Natural killer cell treated with Interleukin-12 subunit alpha and Interleukin-12 subunit beta and Interleukin-15 and Interleukin-18, amount 100 ng/mL, for 72 hours (primary cell): ENCODE measurements at regions not wholly inside any gene's neighbourhood (a gene's known extent, or its start where the extent isn't known, plus 50 kb on each side); places are given as distances from the start of the nearest gene placed in this dataset.

ENCODE experiments used
- ATAC-seq, 2 donors: fragments of 150-1000 bp; cut with Tn5 transposase in 1 of 2; sonication (Bioruptor Pico), chemical (Tn5 transposase) in 1 of 2; 2 replicates each; pipeline ENCODE4 v1.10.0; 2021
- DNase-seq: peaks from one replicate; pipeline ENCODE4 v3.0.0; 2022; ENCODE audit warnings: low spot score
- H3K27ac Mint-ChIP-seq, 2 donors: 1 replicate in 1 of 2; 2 replicates in 1 of 2; pipeline ENCODE4 v1.8.0; 2022; ENCODE audit warnings: mixed read lengths in 2 of 2, mild to moderate bottlenecking in 1 of 2, moderate library complexity in 1 of 2
- H3K27me3 Mint-ChIP-seq, 2 donors: 1 replicate in 1 of 2; 2 replicates in 1 of 2; pipeline ENCODE4 v1.8.0; 2022; ENCODE audit warnings: mixed read lengths in 2 of 2
- H3K36me3 Mint-ChIP-seq: one replicate; pipeline ENCODE4 v1.8.0; 2022; ENCODE audit warnings: mixed read lengths
- H3K4me1 Mint-ChIP-seq, 2 donors: 1 replicate in 1 of 2; 2 replicates in 1 of 2; pipeline ENCODE4 v1.8.0; 2022; ENCODE audit warnings: low read depth in 2 of 2, mixed read lengths in 2 of 2, mild to moderate bottlenecking in 1 of 2
- H3K4me3 Mint-ChIP-seq: one replicate; pipeline ENCODE4 v1.8.0; 2022; ENCODE audit warnings: mixed read lengths
- H3K9me3 Mint-ChIP-seq: 2 replicates; pipeline ENCODE4 v1.8.0; 2022; ENCODE audit warnings: mixed read lengths

GRCh38 chr5:107241841-107242240, 428.9 kb downstream of the EFNA5 start:
- Mint-ChIP-seq H3K27ac (no peak overlapping the region), H3K4me3 (no peak overlapping the region), H3K27me3 (peaks cover 0 to 11% of the 10 kb centered on the region in 2 donors), H3K9me3 (peaks cover 11% of the 10 kb centered on the region), H3K36me3 (no peaks in the 10 kb centered on the region), H3K4me1 (peaks cover 0 to 2% of the 10 kb centered on the region in 2 donors)
- no peak for ATAC-seq
- DNase-seq: no peak

- ATAC-seq: no peak
- no peaks in the 10 kb centered on the region for H3K36me3 Mint-ChIP-seq
- no peak for DNase-seq
- H3K27ac Mint-ChIP-seq: no peak overlapping the region
- peaks cover 9 to 10% of the 10 kb centered on the region in 2 donors for H3K4me1 Mint-ChIP-seq
- peaks cover 23 to 27% of the 10 kb centered on the region in 2 donors for H3K27me3 Mint-ChIP-seq
- peaks cover 5% of the 10 kb centered on the region for H3K9me3 Mint-ChIP-seq
- H3K4me3 Mint-ChIP-seq: no peak overlapping the region
Observed at GRCh38 chr5:107235167-107235566, 435.6 kb downstream of the EFNA5 start.

- Mint-ChIP-seq H3K4me1 (peaks cover 9 to 14% of the 10 kb centered on the region in 2 donors), H3K9me3 (no peaks in the 10 kb centered on the region), H3K27me3 (peaks cover 18 to 27% of the 10 kb centered on the region in 2 donors), H3K27ac (no peak overlapping the region), H3K36me3 (no peaks in the 10 kb centered on the region), H3K4me3 (no peak overlapping the region)
- DNase-seq (no peak), ATAC-seq (no peak)
Observed at GRCh38 chr5:107232788-107233187, 437.9 kb downstream of the EFNA5 start.

GRCh38 chr5:107232293-107232692, 438.4 kb downstream of the EFNA5 start:
- Mint-ChIP-seq H3K4me1 (peaks cover 9 to 14% of the 10 kb centered on the region in 2 donors), H3K27ac (no peak overlapping the region), H3K9me3 (no peaks in the 10 kb centered on the region), H3K36me3 (no peaks in the 10 kb centered on the region), H3K27me3 (peaks cover 17 to 27% of the 10 kb centered on the region in 2 donors), H3K4me3 (no peak overlapping the region)
- DNase-seq (no peak), ATAC-seq (no peak)

GRCh38 chr5:107231191-107231590, 439.5 kb downstream of the EFNA5 start:
- peaks cover 22 to 23% of the 10 kb centered on the region in 2 donors for H3K27me3 Mint-ChIP-seq
- H3K4me3 Mint-ChIP-seq: no peak overlapping the region
- H3K27ac Mint-ChIP-seq: no peak overlapping the region
- peaks cover 9 to 13% of the 10 kb centered on the region in 2 donors for H3K4me1 Mint-ChIP-seq
- H3K9me3 Mint-ChIP-seq: no peaks in the 10 kb centered on the region
- ATAC-seq (no peak), DNase-seq (no peak)
- no peaks in the 10 kb centered on the region for H3K36me3 Mint-ChIP-seq

- Mint-ChIP-seq H3K27ac (peak overlapping the region in 1 of 2 donors; percentile 8), H3K4me3 (no peak overlapping the region), H3K9me3 (no peaks in the 10 kb centered on the region), H3K4me1 (peaks cover 7 to 9% of the 10 kb centered on the region in 2 donors), H3K36me3 (no peaks in the 10 kb centered on the region), H3K27me3 (peaks cover 21 to 29% of the 10 kb centered on the region in 2 donors)
- no peak for DNase-seq
- ATAC-seq: no peak
Observed at GRCh38 chr5:107230367-107230766, 440.4 kb downstream of the EFNA5 start.

GRCh38 chr5:107228226-107228625, 442.5 kb downstream of the EFNA5 start:
- peaks cover 29 to 37% of the 10 kb centered on the region in 2 donors for H3K27me3 Mint-ChIP-seq
- H3K36me3 Mint-ChIP-seq: no peaks in the 10 kb centered on the region
- ATAC-seq (no peak), DNase-seq (no peak)
- H3K4me1 Mint-ChIP-seq: peaks cover 0 to 4% of the 10 kb centered on the region in 2 donors
- no peak overlapping the region for H3K27ac Mint-ChIP-seq
- no peak overlapping the region for H3K4me3 Mint-ChIP-seq
- no peaks in the 10 kb centered on the region for H3K9me3 Mint-ChIP-seq

- ATAC-seq: no peak
- H3K36me3 Mint-ChIP-seq: no peaks in the 10 kb centered on the region
- H3K4me3 Mint-ChIP-seq: no peak overlapping the region
- peaks cover 0 to 3% of the 10 kb centered on the region in 2 donors for H3K4me1 Mint-ChIP-seq
- H3K27me3 Mint-ChIP-seq: peaks cover 23 to 35% of the 10 kb centered on the region in 2 donors
- DNase-seq: no peak
- H3K9me3 Mint-ChIP-seq: no peaks in the 10 kb centered on the region
- H3K27ac Mint-ChIP-seq: no peak overlapping the region
Observed at GRCh38 chr5:107224272-107224671, 446.5 kb downstream of the EFNA5 start.

GRCh38 chr5:107223066-107223465, 447.7 kb downstream of the EFNA5 start:
- no peak for DNase-seq
- no peak for ATAC-seq
- no peaks in the 10 kb centered on the region for H3K9me3 Mint-ChIP-seq
- H3K4me1 Mint-ChIP-seq: no peaks in the 10 kb centered on the region
- H3K36me3 Mint-ChIP-seq: no peaks in the 10 kb centered on the region
- H3K27me3 Mint-ChIP-seq: peaks cover 23 to 35% of the 10 kb centered on the region in 2 donors
- H3K4me3 Mint-ChIP-seq: no peak overlapping the region
- no peak overlapping the region for H3K27ac Mint-ChIP-seq

- no peak for ATAC-seq
- Mint-ChIP-seq H3K4me3 (no peak overlapping the region), H3K4me1 (no peaks in the 10 kb centered on the region), H3K27ac (no peak overlapping the region), H3K27me3 (peaks cover 16 to 38% of the 10 kb centered on the region in 2 donors), H3K9me3 (no peaks in the 10 kb centered on the region), H3K36me3 (no peaks in the 10 kb centered on the region)
- DNase-seq: no peak
Observed at GRCh38 chr5:107219993-107220392, 450.7 kb downstream of the EFNA5 start.

- H3K9me3 Mint-ChIP-seq: no peaks in the 10 kb centered on the region
- no peak overlapping the region for H3K4me3 Mint-ChIP-seq
- ATAC-seq (peak in 1 of 2 donors; percentile 48), DNase-seq (no peak)
- no peaks in the 10 kb centered on the region for H3K4me1 Mint-ChIP-seq
- no peaks in the 10 kb centered on the region for H3K36me3 Mint-ChIP-seq
- H3K27me3 Mint-ChIP-seq: peaks cover 5 to 30% of the 10 kb centered on the region in 2 donors
- no peak overlapping the region for H3K27ac Mint-ChIP-seq
Observed at GRCh38 chr5:107218457-107219193, 452.1 kb downstream of the EFNA5 start.

GRCh38 chr5:107217721-107218130, 453.0 kb downstream of the EFNA5 start:
- Mint-ChIP-seq H3K27ac (no peak overlapping the region), H3K36me3 (no peaks in the 10 kb centered on the region), H3K27me3 (peaks cover 5 to 28% of the 10 kb centered on the region in 2 donors), H3K4me1 (no peaks in the 10 kb centered on the region), H3K4me3 (no peak overlapping the region), H3K9me3 (no peaks in the 10 kb centered on the region)
- DNase-seq: no peak
- no peak for ATAC-seq

- no peak for DNase-seq
- Mint-ChIP-seq H3K4me3 (no peak overlapping the region), H3K9me3 (no peaks in the 10 kb centered on the region), H3K27me3 (peaks cover 5 to 30% of the 10 kb centered on the region in 2 donors), H3K4me1 (no peaks in the 10 kb centered on the region), H3K36me3 (no peaks in the 10 kb centered on the region), H3K27ac (no peak overlapping the region)
- ATAC-seq: no peak
Observed at GRCh38 chr5:107216587-107216986, 454.1 kb downstream of the EFNA5 start.

- ATAC-seq: no peak
- DNase-seq: no peak
- peaks cover 5 to 24% of the 10 kb centered on the region in 2 donors for H3K27me3 Mint-ChIP-seq
Observed at GRCh38 chr5:107215611-107216010, 455.1 kb downstream of the EFNA5 start.

More at GRCh38 chr5:107215611-107216010, 455.1 kb downstream of the EFNA5 start:
- H3K27ac Mint-ChIP-seq: no peak overlapping the region
- H3K4me1 Mint-ChIP-seq: no peaks in the 10 kb centered on the region
- H3K9me3 Mint-ChIP-seq: no peaks in the 10 kb centered on the region
- H3K36me3 Mint-ChIP-seq: no peaks in the 10 kb centered on the region
- no peak overlapping the region for H3K4me3 Mint-ChIP-seq
